Heart right ventricle (tissue), 16 donors: ENCODE measurements at regions not wholly inside any gene's neighbourhood (a gene's known extent, or its start where the extent isn't known, plus 50 kb on each side); places are given as distances from the start of the nearest gene placed in this dataset.
A peak's percentile ranks its signal among the peaks of the same experiment; 100 is the strongest.

Experiments
- ATAC-seq, 8 donors: fragments of 200-7000 bp; cut with Tn5 transposase; one replicate each; pipeline ENCODE4 v1.9.1; 2020; ENCODE audit warnings: mild to moderate bottlenecking in 8 of 8, moderate library complexity in 8 of 8, moderate number of reproducible peaks in 1 of 8
- DNase-seq, 2 donors: peaks; one replicate each; pipeline ENCODE4 v3.0.0-alpha.2; 2020
- H3K27ac ChIP-seq, 10 donors: fragments of 200-600 bp; sonication (generic) in 2 of 10; one replicate each; pipeline versions ENCODE4 v1.5.0 to v1.8.0; 2020 to 2022; ENCODE audit warnings: mild to moderate bottlenecking in 3 of 10
- H3K27me3 ChIP-seq, 7 donors: fragments of 200-600 bp; one replicate each; pipeline ENCODE4 v1.8.0; 2021 to 2022; ENCODE audit warnings: mild to moderate bottlenecking in 2 of 7
- H3K36me3 ChIP-seq, 9 donors: fragments of 200-600 bp; sonication (generic) in 1 of 9; one replicate each; pipeline versions ENCODE4 v1.5.0 to v1.8.0; 2020 to 2022; ENCODE audit warnings: mild to moderate bottlenecking in 2 of 9
- H3K4me1 ChIP-seq, 9 donors: fragments of 200-600 bp; sonication (generic) in 1 of 9; one replicate each; pipeline versions ENCODE4 v1.5.0 to v1.8.0; 2020 to 2022; ENCODE audit warnings: mild to moderate bottlenecking in 4 of 9
- H3K4me3 ChIP-seq, 10 donors: fragments of 200-600 bp; sonication (generic) in 2 of 10; one replicate each; pipeline versions ENCODE4 v1.5.0 to v1.8.0; 2020 to 2022; ENCODE audit warnings: mild to moderate bottlenecking in 7 of 10, moderate library complexity in 2 of 10
- H3K9me3 ChIP-seq, 11 donors: fragments of 200-600 bp in 10 of 11; sonication (generic) in 2 of 11; one replicate each; pipeline versions ENCODE4 v1.5.0 to v1.8.0; 2013 to 2022; ENCODE audit warnings: mild to moderate bottlenecking in 2 of 11, control low read depth in 1 of 11, moderate library complexity in 1 of 11
- WGBS, 2 donors: extraction: QIAGEN DNeasy Blood & Tissue Kit; methylation state at CpG; one replicate each; pipeline ENCODE4 v1.1.7; 2013; ENCODE audit warnings: inconsistent platforms in 1 of 2; 5-methylcytosine and 5-hydroxymethylcytosine counted together
- intact Hi-C, 10 donors: fragments of 100-400 bp; cut with DNase I; formaldehyde crosslinking; loops; one replicate each; pipeline versions ENCODE4 v1.11.1 to v1.14.2; 2022
- TF ChIP-seq, protein P1 (sequence below), 9 donors: fragments of 200-600 bp; sonication (generic) in 2 of 9; IDR thresholded peaks; one replicate each; pipeline versions ENCODE4 v1.5.0 to v1.8.0; 2021 to 2022; ENCODE audit warnings: antibody characterized with exemption in 9 of 9, mild to moderate bottlenecking in 5 of 9, moderate library complexity in 1 of 9
- donor health status: Arrhythmogenic right ventricular cardiomyopathy.
- donor health status: ischemic (EF 13 %, LVEDD 7.1; RV severe dilation, severe dysfunction).
- donor health status: healthy with polysubstance abuse.
- donor health status: DM: no; HTN: yes; CAD: no.
- donor health status: DM: no; HTN: no; CAD: no.
- donor health status: ischemic (EF 25% LVEDD 6.9; RV normal size, moderate dysfunction).
- donor health status: ischemic (EF 25% LVEDD 5.7; RV mildly dilated, moderate dysfunction).
- donor health status: healthy.
- donor health status: DM: yes; HTN: yes; CAD: no.
- donor health status: Ischemic cardiomyopathy.
- donor health status: ischemic (EF 35%, LVEDD 5.7; RV mildly dilated, moderate dysfunction).
- donor health status: nonischemic (EF 11% LVEDD 7.7; RV severe dilation, severe dysfunction).
- donor health status: DM: yes; HTN: yes; CAD: no.
- donor health status: PGD.
- donor health status: ischemic (EF 29% LVEDD 5.4; RV normal size, mild dysfunction).
- donor health status: nonischemic (EF 23%, LVEDD 6.1; RV moderate dilation, normal function).

DNA sequence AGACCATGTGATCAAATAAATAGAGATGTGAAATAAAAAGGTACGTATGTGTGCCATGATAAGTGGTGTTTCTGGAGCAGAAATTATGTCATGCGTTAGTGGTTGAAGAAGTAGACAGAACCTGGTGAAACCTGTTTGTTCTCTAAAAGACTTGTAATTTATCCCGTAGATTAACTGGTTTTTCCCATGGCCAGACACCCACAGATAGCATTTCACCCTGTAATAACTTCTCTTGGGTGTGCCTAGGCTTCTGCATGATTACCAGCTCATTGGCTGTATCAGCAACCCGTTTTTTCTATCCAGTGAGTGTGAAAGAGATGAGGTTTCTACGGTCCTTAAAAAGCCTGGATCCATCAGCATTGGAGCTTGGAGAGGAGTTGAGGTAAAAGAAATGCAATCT lies 471.3 kb downstream of the NPIPA7 start:
- TF ChIP-seq, protein P1, sequence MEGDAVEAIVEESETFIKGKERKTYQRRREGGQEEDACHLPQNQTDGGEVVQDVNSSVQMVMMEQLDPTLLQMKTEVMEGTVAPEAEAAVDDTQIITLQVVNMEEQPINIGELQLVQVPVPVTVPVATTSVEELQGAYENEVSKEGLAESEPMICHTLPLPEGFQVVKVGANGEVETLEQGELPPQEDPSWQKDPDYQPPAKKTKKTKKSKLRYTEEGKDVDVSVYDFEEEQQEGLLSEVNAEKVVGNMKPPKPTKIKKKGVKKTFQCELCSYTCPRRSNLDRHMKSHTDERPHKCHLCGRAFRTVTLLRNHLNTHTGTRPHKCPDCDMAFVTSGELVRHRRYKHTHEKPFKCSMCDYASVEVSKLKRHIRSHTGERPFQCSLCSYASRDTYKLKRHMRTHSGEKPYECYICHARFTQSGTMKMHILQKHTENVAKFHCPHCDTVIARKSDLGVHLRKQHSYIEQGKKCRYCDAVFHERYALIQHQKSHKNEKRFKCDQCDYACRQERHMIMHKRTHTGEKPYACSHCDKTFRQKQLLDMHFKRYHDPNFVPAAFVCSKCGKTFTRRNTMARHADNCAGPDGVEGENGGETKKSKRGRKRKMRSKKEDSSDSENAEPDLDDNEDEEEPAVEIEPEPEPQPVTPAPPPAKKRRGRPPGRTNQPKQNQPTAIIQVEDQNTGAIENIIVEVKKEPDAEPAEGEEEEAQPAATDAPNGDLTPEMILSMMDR (IDR thresholded peaks at IDR 0.05): no peak
- WGBS, 2 donors: 70 to 76% methylated on average over 5 of the region's 5 CpGs
- Histone ChIP-seq H3K4me1 (no peaks in the 10 kb centered on the region), H3K27me3 (peaks cover 0 to 4% (median 0%) of the 10 kb centered on the region in 7 donors), H3K36me3 (no peaks in the 10 kb centered on the region), H3K9me3 (no peaks in the 10 kb centered on the region), H3K4me3 (no peak overlapping the region), H3K27ac (no peak overlapping the region)
- ATAC-seq (no peak), DNase-seq (no peak)
- intact Hi-C loops: loop anchor here in 1 of 10 donors (10.0 kb wide), 1 partner anchor 615 kb away; no protein-coding TSS in a partner anchor

DNA sequence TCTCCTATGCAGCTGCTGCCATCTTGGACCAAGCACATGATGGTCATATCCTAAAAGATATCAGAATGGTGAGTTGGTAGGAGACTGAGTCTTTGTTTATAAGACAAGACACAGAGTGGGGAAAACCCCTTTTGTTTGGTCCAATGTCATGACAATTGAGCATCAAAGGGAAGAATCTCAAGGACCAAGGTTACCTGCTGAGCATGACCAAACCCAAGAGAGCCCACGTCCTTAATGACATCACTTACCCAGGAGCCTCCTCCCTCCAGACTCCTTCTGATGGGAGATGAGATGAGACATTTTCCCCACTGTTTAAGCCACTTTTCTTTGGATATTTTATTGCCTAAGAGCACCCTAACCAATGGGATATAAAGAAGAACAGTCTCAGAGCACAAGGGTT lies 478.1 kb downstream of the NPIPA7 start:
- 0% methylated on average over 1 of the region's 1 CpG for WGBS, 2 donors
- Histone ChIP-seq H3K4me1 (no peaks in the 10 kb centered on the region), H3K27me3 (peaks cover 0 to 15% (median 0%) of the 10 kb centered on the region in 7 donors), H3K9me3 (no peaks in the 10 kb centered on the region), H3K36me3 (no peaks in the 10 kb centered on the region), H3K4me3 (no peak overlapping the region), H3K27ac (no peak overlapping the region)
- ATAC-seq: no peak
- intact Hi-C loops: loop anchor here in 1 of 10 donors (10.0 kb wide), 1 partner anchor 608 kb away; no protein-coding TSS in a partner anchor
- no peak for DNase-seq
- TF ChIP-seq, protein P1 (IDR thresholded peaks at IDR 0.05): no peak

DNA sequence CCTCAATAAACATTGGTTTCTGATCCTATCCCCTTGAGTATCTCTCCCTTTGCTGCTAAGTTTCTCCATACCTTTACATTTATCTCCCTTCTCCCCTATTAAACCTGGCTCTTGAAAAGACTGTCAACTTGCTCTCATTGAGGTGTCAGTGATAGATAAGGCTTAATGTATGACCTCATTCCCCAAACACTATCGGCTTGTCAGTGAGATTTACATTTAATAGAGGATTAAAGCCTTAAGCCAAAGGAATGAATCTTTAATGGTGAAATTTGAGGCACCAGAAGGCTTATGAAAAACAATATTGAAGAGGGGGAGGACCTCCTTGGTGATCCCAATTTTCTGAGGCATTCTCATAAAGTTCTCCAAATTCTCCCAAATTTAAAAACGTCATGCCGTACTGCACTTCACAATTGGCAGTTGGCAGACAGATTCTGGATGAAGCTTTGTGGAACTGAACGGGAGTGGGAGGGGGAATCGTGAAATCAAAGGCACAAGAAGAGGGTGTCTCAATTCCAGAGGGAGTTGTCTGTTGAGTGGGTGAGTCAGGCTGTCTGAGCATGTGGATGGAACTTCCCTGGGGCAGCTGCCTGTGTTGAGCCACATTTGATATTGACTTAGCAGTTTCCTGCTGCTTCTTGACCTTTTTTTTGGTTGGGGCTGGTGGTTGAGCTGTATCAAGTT lies 478.8 kb downstream of the NPIPA7 start:
- intact Hi-C loops: loop anchor here in 1 of 10 donors (10.0 kb wide), 1 partner anchor 607 kb away; no protein-coding TSS in a partner anchor

DNA sequence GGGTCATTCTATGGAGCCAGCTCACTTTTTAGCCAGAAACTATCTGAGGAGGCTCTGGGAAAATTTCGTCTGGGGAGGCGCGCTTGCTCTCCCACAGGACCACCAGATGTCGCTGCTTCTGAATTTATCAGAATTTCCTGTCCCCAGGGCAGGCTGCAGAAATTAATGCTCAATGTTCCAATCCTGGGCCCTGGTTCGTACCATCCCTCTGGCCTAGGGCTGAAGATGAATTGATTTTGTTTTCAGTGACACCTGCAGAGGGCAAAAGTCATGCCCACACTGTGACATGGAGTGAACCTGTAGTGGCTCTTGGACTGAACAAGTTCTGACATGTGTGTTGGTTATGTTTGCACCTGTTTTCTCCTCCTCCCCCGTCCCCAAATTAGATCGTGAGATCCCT lies 482.6 kb downstream of the NPIPA7 start:
- DNase-seq: peak; percentile 22 to 25
- Histone ChIP-seq H3K4me1 (peaks cover 0 to 30% (median 5%) of the 10 kb centered on the region in 9 donors), H3K36me3 (no peaks in the 10 kb centered on the region), H3K4me3 (no peak overlapping the region), H3K27ac (no peak overlapping the region), H3K9me3 (no peaks in the 10 kb centered on the region), H3K27me3 (peaks cover 0 to 14% (median 0%) of the 10 kb centered on the region in 7 donors)
- TF ChIP-seq, protein P1 (IDR thresholded peaks at IDR 0.05): peak; percentile 29 to 82 (median 73)
- peak in 3 of 8 donors; percentile 16 to 41 (median 32) for ATAC-seq
- WGBS, 2 donors: 17 to 18% methylated on average over 7 of the region's 7 CpGs
- intact Hi-C loops: loop anchor here in 8 of 10 donors (5.0 to 10.0 kb wide), 6 partner anchors 433 to 716 kb away; partner anchors contain the start of gene XYLT1 (in 1 of the 8)

More for the DNA sequence above, 478.8 kb downstream of the NPIPA7 start:
- Histone ChIP-seq H3K27ac (no peak overlapping the region), H3K4me3 (no peak overlapping the region), H3K9me3 (no peaks in the 10 kb centered on the region), H3K27me3 (peaks cover 0 to 15% (median 0%) of the 10 kb centered on the region in 7 donors), H3K36me3 (no peaks in the 10 kb centered on the region), H3K4me1 (no peaks in the 10 kb centered on the region)
- DNase-seq (no peak), ATAC-seq (no peak)
- 17 to 26% methylated on average over 5 of the region's 5 CpGs for WGBS, 2 donors
- TF ChIP-seq, protein P1 (IDR thresholded peaks at IDR 0.05): no peak
